ENCODE measurements at regions not wholly inside any gene's neighbourhood (a gene's known extent, or its start where the extent isn't known, plus 50 kb on each side); places are given as distances from the start of the nearest gene placed in this dataset.

DNA sequence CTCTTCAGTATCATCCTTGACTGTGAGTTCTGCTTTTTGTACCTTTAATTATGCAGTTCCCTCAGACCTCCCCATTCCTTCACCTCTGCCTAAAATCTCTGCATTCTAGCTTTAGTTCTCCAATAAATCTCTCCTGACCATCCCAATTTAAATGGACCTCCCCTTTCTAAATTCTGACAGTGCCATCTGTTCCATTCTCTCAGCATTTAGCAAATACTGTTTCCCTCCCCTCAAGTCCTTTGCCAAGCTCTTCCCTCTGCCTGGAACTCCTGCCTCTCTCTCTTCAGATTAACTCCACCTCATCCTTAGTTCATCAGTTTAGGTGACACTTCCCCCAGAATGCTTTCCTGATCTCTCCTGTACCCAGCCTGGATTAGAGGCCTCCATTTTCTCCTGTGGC lies 54.0 kb upstream of the JUN start:
- TF ChIP-seq, protein P1, sequence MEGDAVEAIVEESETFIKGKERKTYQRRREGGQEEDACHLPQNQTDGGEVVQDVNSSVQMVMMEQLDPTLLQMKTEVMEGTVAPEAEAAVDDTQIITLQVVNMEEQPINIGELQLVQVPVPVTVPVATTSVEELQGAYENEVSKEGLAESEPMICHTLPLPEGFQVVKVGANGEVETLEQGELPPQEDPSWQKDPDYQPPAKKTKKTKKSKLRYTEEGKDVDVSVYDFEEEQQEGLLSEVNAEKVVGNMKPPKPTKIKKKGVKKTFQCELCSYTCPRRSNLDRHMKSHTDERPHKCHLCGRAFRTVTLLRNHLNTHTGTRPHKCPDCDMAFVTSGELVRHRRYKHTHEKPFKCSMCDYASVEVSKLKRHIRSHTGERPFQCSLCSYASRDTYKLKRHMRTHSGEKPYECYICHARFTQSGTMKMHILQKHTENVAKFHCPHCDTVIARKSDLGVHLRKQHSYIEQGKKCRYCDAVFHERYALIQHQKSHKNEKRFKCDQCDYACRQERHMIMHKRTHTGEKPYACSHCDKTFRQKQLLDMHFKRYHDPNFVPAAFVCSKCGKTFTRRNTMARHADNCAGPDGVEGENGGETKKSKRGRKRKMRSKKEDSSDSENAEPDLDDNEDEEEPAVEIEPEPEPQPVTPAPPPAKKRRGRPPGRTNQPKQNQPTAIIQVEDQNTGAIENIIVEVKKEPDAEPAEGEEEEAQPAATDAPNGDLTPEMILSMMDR (IDR thresholded peaks at IDR 0.05), result no peak
- TF ChIP-seq POLR2AphosphoS5 (IDR thresholded peaks at IDR 0.05; ENCODE audit: low read depth, low read length) (no peak), SIN3A (IDR thresholded peaks at IDR 0.05; ENCODE audit: borderline replicate concordance, insufficient read depth, low read depth, low read length) (no peak), TCF7L2 (IDR thresholded peaks at IDR 0.05; ENCODE audit: low read depth, low read length) (no peak)
